Lower leg skin (tissue), 4 donors: ENCODE measurements at regions not wholly inside any gene's neighbourhood (a gene's known extent, or its start where the extent isn't known, plus 50 kb on each side); places are given as distances from the start of the nearest gene placed in this dataset.
"Not testable (repeated sequence)": the region's sequence is repeated elsewhere in the genome, so short reads cannot be mapped to it uniquely, and the experiment has no call there.

ENCODE experiments used
- DNase-seq, 2 donors: peaks; one replicate each; pipeline ENCODE4 v3.0.0-alpha.2; 2019; ENCODE audit warnings: low spot score in 2 of 2
- H3K4me3 ChIP-seq: fragments of 200-600 bp; sonication (generic); 2 replicates; pipeline ENCODE4 v1.5.1; 2017; ENCODE audit warnings: mild to moderate bottlenecking, low read depth; ENCODE audit not compliant: poor library complexity, severe bottlenecking
- CTCF ChIP-seq, 3 donors: fragments of 450-650 bp; IDR thresholded peaks; one replicate each; pipeline ENCODE4 v1.5.1; 2016; ENCODE audit warnings: antibody characterized with exemption in 3 of 3, mild to moderate bottlenecking in 3 of 3, moderate library complexity in 2 of 3
- POLR2A ChIP-seq, 2 donors: fragments of 450-650 bp; IDR thresholded peaks; one replicate each; pipeline ENCODE4 v1.6.1; 2016 to 2017; ENCODE audit warnings: antibody characterized with exemption in 2 of 2, mild to moderate bottlenecking in 1 of 2, moderate library complexity in 1 of 2
- WGBS, 2 donors: methylation state at CpG; one replicate each; pipeline ENCODE4 v1.1.5; 2018; 5-methylcytosine and 5-hydroxymethylcytosine counted together
- intact Hi-C: fragments of 100-400 bp; cut with DNase I; formaldehyde crosslinking; loops from one replicate; pipeline ENCODE4 v1.15.0; 2023; ENCODE audit warnings: low total_unique reads

GRCh38 chr3:82558081-82558480 is 796.6 kb upstream of the GBE1 start:
- no peak overlapping the region for H3K4me3 ChIP-seq
- WGBS, 2 donors: 37 to 43% methylated on average over 1 of the region's 1 CpG
- TF ChIP-seq CTCF (IDR thresholded peaks at IDR 0.05): no peak
- no peak for TF ChIP-seq POLR2A (IDR thresholded peaks at IDR 0.05)
- intact Hi-C loops: no loop called here
- DNase-seq: no peak

- no peak for DNase-seq
- TF ChIP-seq POLR2A (IDR thresholded peaks at IDR 0.05) (no peak), CTCF (IDR thresholded peaks at IDR 0.05) (no peak)
- 72 to 82% methylated on average over 5 of the region's 5 CpGs for WGBS, 2 donors
- H3K4me3 ChIP-seq: no peak overlapping the region
- intact Hi-C loops: no loop called here
Measured at GRCh38 chr3:82556113-82556512, 794.7 kb upstream of the GBE1 start.

DNA sequence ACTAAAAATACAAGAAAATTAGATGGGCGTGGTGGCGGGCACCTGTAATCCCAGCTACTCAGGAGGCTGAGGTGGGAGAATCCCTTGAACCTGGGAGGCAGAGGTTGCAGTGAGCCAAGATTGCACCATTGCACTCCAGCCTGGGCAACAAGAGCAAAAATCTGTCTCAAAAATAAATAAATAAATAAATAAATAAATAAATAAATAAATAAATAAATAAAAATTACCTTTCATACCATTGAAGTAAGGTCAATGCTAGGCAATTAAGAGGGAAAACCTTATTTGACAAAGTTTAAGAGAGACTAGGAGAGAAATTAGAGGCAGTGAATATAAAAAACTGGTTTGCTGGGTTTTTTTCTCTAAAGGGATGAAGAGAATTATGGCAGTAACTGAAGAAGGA is 781.1 kb upstream of the GBE1 start:
- 94 to 100% methylated on average over 2 of the region's 2 CpGs for WGBS, 2 donors
- H3K4me3 ChIP-seq, intact Hi-C loops, DNase-seq: not testable (repeated sequence)

DNA sequence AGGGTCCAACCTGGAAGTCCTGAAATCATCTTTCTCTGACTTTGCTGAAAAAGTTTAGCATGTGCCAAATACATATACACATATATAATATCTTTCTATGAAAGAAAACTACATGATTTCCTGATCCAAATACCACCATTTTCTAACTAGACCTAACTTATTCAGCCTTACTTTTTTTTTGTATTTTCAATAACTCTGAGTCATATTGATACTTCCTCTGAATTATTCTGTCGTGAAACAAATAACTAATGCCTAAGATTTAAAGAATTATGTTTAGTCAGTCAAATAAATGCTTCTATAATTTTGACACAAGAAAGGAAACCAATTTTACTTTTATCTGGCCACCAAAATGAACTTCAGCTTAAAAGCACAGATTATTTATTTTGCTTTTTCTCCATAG is 760.2 kb upstream of the GBE1 start:
- intact Hi-C loops: no loop called here
- no peak for DNase-seq
- 79 to 90% methylated on average over 1 of the region's 1 CpG for WGBS, 2 donors
- H3K4me3 ChIP-seq: no peak overlapping the region
- TF ChIP-seq CTCF (IDR thresholded peaks at IDR 0.05): no peak
- no peak for TF ChIP-seq POLR2A (IDR thresholded peaks at IDR 0.05)

GRCh38 chr3:82520846-82521245 is 759.4 kb upstream of the GBE1 start:
- WGBS, 2 donors: 28 to 42% methylated on average over 2 of the region's 2 CpGs
- H3K4me3 ChIP-seq: no peak overlapping the region
- no peak for DNase-seq
- TF ChIP-seq CTCF (IDR thresholded peaks at IDR 0.05) (no peak), POLR2A (IDR thresholded peaks at IDR 0.05) (no peak)
- intact Hi-C loops: no loop called here

GRCh38 chr3:82509951-82510603 is 748.6 kb upstream of the GBE1 start:
- peak in 1 of 2 donors; percentile 81 for DNase-seq
- intact Hi-C loops: no loop called here
- WGBS, 2 donors: 73 to 85% methylated on average over 15 to 16 of the region's 16 CpGs
- no peak overlapping the region for H3K4me3 ChIP-seq
- no peak for TF ChIP-seq POLR2A (IDR thresholded peaks at IDR 0.05)
- no peak for TF ChIP-seq CTCF (IDR thresholded peaks at IDR 0.05)
